ENCODE measurements at regions not wholly inside any gene's neighbourhood (a gene's known extent, or its start where the extent isn't known, plus 50 kb on each side); places are given as distances from the start of the nearest gene placed in this dataset.

GRCh38 chr10:123480845-123481244, 185.3 kb upstream of the GPR26 start:
- H3K9me3 ChIP-seq, result no peaks in the 10 kb centered on the region
- H3K27ac ChIP-seq, result no peak overlapping the region
- no peaks in the 10 kb centered on the region for H3K36me3 ChIP-seq
- no peaks in the 10 kb centered on the region for H3K27me3 ChIP-seq
- H3K4me3 ChIP-seq, result no peak overlapping the region
- no peak for DNase-seq
- WGBS, 5 donors, result 81 to 93% (median 91%) methylated on average over 9 of the region's 9 CpGs
- TF ChIP-seq POLR2AphosphoS5 (IDR thresholded peaks at IDR 0.05) (no peak), EP300 (IDR thresholded peaks at IDR 0.05) (no peak), POLR2A (IDR thresholded peaks at IDR 0.05) (no peak), CTCF (IDR thresholded peaks at IDR 0.05) (no peak)
- peaks cover 0 to 12% (median 7%) of the 10 kb centered on the region in 4 donors for H3K4me1 ChIP-seq
- intact Hi-C loops (cut with DNase I; ENCODE audit: low total_unique reads), result no loop called here

GRCh38 chr10:123484722-123485121, 181.4 kb upstream of the GPR26 start:
- WGBS, 5 donors, result 79 to 87% (median 84%) methylated on average over 2 of the region's 2 CpGs
- Histone ChIP-seq H3K4me1 (no peaks in the 10 kb centered on the region), H3K27ac (no peak overlapping the region), H3K27me3 (no peaks in the 10 kb centered on the region), H3K4me3 (no peak overlapping the region), H3K36me3 (no peaks in the 10 kb centered on the region), H3K9me3 (no peaks in the 10 kb centered on the region)
- intact Hi-C loops (cut with DNase I; ENCODE audit: low total_unique reads), result no loop called here
- no peak for TF ChIP-seq EP300 (IDR thresholded peaks at IDR 0.05)
- DNase-seq, result no peak

- WGBS, 5 donors, result 63 to 72% (median 70%) methylated on average over 7 of the region's 7 CpGs
- intact Hi-C loops (cut with DNase I; ENCODE audit: low total_unique reads), result no loop called here
- no peaks in the 10 kb centered on the region for H3K4me1 ChIP-seq
These were observed 180.7 kb upstream of the GPR26 start for GRCh38 chr10:123485341-123485960.

GRCh38 chr10:123488436-123488835, 177.7 kb upstream of the GPR26 start:
- TF ChIP-seq EP300 (IDR thresholded peaks at IDR 0.05), result no peak
- no peak for TF ChIP-seq POLR2AphosphoS5 (IDR thresholded peaks at IDR 0.05)
- no peaks in the 10 kb centered on the region for H3K4me1 ChIP-seq
- DNase-seq, result no peak
- H3K36me3 ChIP-seq, result no peaks in the 10 kb centered on the region
- peaks cover 0 to 34% (median 9%) of the 10 kb centered on the region in 3 donors for H3K27me3 ChIP-seq
- intact Hi-C loops (cut with DNase I; ENCODE audit: low total_unique reads), result no loop called here
- 73 to 84% (median 74%) methylated on average over 4 of the region's 4 CpGs for WGBS, 5 donors
- no peaks in the 10 kb centered on the region for H3K9me3 ChIP-seq
- no peak overlapping the region for H3K4me3 ChIP-seq
- H3K27ac ChIP-seq, result no peak overlapping the region

More at GRCh38 chr10:123485341-123485960, 180.7 kb upstream of the GPR26 start:
- Histone ChIP-seq H3K27me3 (peaks cover 0 to 6% (median 0%) of the 10 kb centered on the region in 3 donors), H3K4me3 (no peak overlapping the region), H3K9me3 (no peaks in the 10 kb centered on the region), H3K27ac (no peak overlapping the region), H3K36me3 (no peaks in the 10 kb centered on the region)
- no peak for DNase-seq
- no peak for TF ChIP-seq POLR2AphosphoS5 (IDR thresholded peaks at IDR 0.05)
- TF ChIP-seq CTCF (IDR thresholded peaks at IDR 0.05), result no peak
- no peak for TF ChIP-seq EP300 (IDR thresholded peaks at IDR 0.05)

- Histone ChIP-seq H3K36me3 (no peaks in the 10 kb centered on the region), H3K27ac (no peak overlapping the region), H3K9me3 (no peaks in the 10 kb centered on the region), H3K27me3 (peaks cover 0 to 39% (median 9%) of the 10 kb centered on the region in 3 donors), H3K4me1 (no peaks in the 10 kb centered on the region), H3K4me3 (no peak overlapping the region)
- WGBS, 5 donors, result 51 to 58% (median 54%) methylated on average over 6 of the region's 6 CpGs
- DNase-seq, result no peak
- TF ChIP-seq EP300 (IDR thresholded peaks at IDR 0.05) (no peak), CTCF (IDR thresholded peaks at IDR 0.05) (no peak), POLR2A (IDR thresholded peaks at IDR 0.05) (no peak), POLR2AphosphoS5 (IDR thresholded peaks at IDR 0.05) (no peak)
- intact Hi-C loops (cut with DNase I; ENCODE audit: low total_unique reads), result no loop called here
These were observed 174.8 kb upstream of the GPR26 start for GRCh38 chr10:123491364-123491763.

All from stomach (tissue), 8 donors.